ENCODE measurements at regions not wholly inside any gene's neighbourhood (a gene's known extent, or its start where the extent isn't known, plus 50 kb on each side); places are given as distances from the start of the nearest gene placed in this dataset.

GRCh38 chr13:26895081-26895807, 134.7 kb upstream of the GPR12 start:
- no peak overlapping the region for H3K4me2 ChIP-seq (ENCODE audit: low read length)

GRCh38 chr13:26888632-26889031, 128.0 kb upstream of the GPR12 start:
- Histone ChIP-seq H3F3A (ENCODE audit: control insufficient read depth, insufficient read depth) (no peaks in the 10 kb centered on the region), H3K27me3 (ENCODE audit: control insufficient read depth, low read length) (no peaks in the 10 kb centered on the region), H3K9me3 (ENCODE audit: control insufficient read depth, insufficient read depth, low read length) (no peaks in the 10 kb centered on the region), H3K4me1 (ENCODE audit: control insufficient read depth, low read length) (no peaks in the 10 kb centered on the region), H3K79me2 (ENCODE audit: control insufficient read depth, low read length) (no peaks in the 10 kb centered on the region), H3K9me2 (replicated peaks; ENCODE audit: control insufficient read depth, low read length) (no peaks in the 10 kb centered on the region), H3K4me2 (ENCODE audit: low read length) (no peak overlapping the region), H3K27ac (ENCODE audit: low read depth, low read length) (no peak overlapping the region), H4K20me1 (ENCODE audit: control insufficient read depth, insufficient read depth, low read depth, low read length) (no peaks in the 10 kb centered on the region), H3K4me3 (ENCODE audit: low read length) (no peak overlapping the region), H3K36me3 (ENCODE audit: control insufficient read depth, low read length) (no peaks in the 10 kb centered on the region)
- TF ChIP-seq, protein P1, sequence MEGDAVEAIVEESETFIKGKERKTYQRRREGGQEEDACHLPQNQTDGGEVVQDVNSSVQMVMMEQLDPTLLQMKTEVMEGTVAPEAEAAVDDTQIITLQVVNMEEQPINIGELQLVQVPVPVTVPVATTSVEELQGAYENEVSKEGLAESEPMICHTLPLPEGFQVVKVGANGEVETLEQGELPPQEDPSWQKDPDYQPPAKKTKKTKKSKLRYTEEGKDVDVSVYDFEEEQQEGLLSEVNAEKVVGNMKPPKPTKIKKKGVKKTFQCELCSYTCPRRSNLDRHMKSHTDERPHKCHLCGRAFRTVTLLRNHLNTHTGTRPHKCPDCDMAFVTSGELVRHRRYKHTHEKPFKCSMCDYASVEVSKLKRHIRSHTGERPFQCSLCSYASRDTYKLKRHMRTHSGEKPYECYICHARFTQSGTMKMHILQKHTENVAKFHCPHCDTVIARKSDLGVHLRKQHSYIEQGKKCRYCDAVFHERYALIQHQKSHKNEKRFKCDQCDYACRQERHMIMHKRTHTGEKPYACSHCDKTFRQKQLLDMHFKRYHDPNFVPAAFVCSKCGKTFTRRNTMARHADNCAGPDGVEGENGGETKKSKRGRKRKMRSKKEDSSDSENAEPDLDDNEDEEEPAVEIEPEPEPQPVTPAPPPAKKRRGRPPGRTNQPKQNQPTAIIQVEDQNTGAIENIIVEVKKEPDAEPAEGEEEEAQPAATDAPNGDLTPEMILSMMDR (IDR thresholded peaks at IDR 0.05; ENCODE audit: low read depth, low read length, poor library complexity, severe bottlenecking), result no peak
- TF ChIP-seq EZH2phosphoT487 (IDR thresholded peaks at IDR 0.05; ENCODE audit: borderline replicate concordance, low read length), result no peak

More at GRCh38 chr13:26895081-26895807, 134.7 kb upstream of the GPR12 start:
- Histone ChIP-seq H3K79me2 (ENCODE audit: control insufficient read depth, low read length) (no peaks in the 10 kb centered on the region), H3K4me3 (ENCODE audit: low read length) (no peak overlapping the region), H3K36me3 (ENCODE audit: control insufficient read depth, low read length) (no peaks in the 10 kb centered on the region), H3K27ac (ENCODE audit: low read depth, low read length) (no peak overlapping the region), H3K27me3 (ENCODE audit: control insufficient read depth, low read length) (no peaks in the 10 kb centered on the region), H3F3A (ENCODE audit: control insufficient read depth, insufficient read depth) (no peaks in the 10 kb centered on the region), H4K20me1 (ENCODE audit: control insufficient read depth, insufficient read depth, low read depth, low read length) (no peaks in the 10 kb centered on the region), H3K4me1 (ENCODE audit: control insufficient read depth, low read length) (no peaks in the 10 kb centered on the region), H3K9me2 (replicated peaks; ENCODE audit: control insufficient read depth, low read length) (no peaks in the 10 kb centered on the region), H3K9me3 (ENCODE audit: control insufficient read depth, insufficient read depth, low read length) (no peaks in the 10 kb centered on the region)
- TF ChIP-seq, protein P1 (IDR thresholded peaks at IDR 0.05; ENCODE audit: low read depth, low read length, poor library complexity, severe bottlenecking), result no peak
- no peak for TF ChIP-seq EZH2phosphoT487 (IDR thresholded peaks at IDR 0.05; ENCODE audit: borderline replicate concordance, low read length)

DNA sequence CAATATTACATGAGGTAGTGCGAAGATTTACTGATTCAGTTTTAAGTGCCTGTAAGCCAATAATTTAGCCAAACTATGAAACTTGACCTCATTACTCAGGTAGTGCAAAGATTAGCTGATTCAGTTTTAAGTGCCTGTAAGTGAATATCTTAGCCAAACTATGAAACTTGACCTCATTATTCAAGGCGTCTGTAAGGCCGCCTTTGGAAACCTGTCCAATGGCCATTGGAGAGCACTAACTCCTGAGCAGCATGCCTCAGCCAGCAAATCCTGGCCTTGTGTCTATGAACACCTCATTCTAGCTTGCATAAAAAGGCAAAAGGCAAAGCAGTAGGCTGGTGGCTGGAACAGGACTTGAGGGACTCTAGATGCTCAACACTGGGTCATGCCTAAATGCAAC, 127.0 kb upstream of the GPR12 start:
- Histone ChIP-seq H3K9me2 (replicated peaks; ENCODE audit: control insufficient read depth, low read length) (no peaks in the 10 kb centered on the region), H3K4me3 (ENCODE audit: low read length) (no peak overlapping the region), H3F3A (ENCODE audit: control insufficient read depth, insufficient read depth) (no peaks in the 10 kb centered on the region), H4K20me1 (ENCODE audit: control insufficient read depth, insufficient read depth, low read depth, low read length) (no peaks in the 10 kb centered on the region), H3K27me3 (ENCODE audit: control insufficient read depth, low read length) (no peaks in the 10 kb centered on the region), H3K36me3 (ENCODE audit: control insufficient read depth, low read length) (no peaks in the 10 kb centered on the region), H3K4me2 (ENCODE audit: low read length) (no peak overlapping the region), H3K27ac (ENCODE audit: low read depth, low read length) (no peak overlapping the region), H3K9me3 (ENCODE audit: control insufficient read depth, insufficient read depth, low read length) (no peaks in the 10 kb centered on the region), H3K4me1 (ENCODE audit: control insufficient read depth, low read length) (no peaks in the 10 kb centered on the region), H3K79me2 (ENCODE audit: control insufficient read depth, low read length) (no peaks in the 10 kb centered on the region)
- TF ChIP-seq, protein P1 (IDR thresholded peaks at IDR 0.05; ENCODE audit: low read depth, low read length, poor library complexity, severe bottlenecking), result no peak
- TF ChIP-seq EZH2phosphoT487 (IDR thresholded peaks at IDR 0.05; ENCODE audit: borderline replicate concordance, low read length), result no peak

Measured in DOHH2 (cell line).